HFFc6 (cell line): ENCODE measurements at regions not wholly inside any gene's neighbourhood (a gene's known extent, or its start where the extent isn't known, plus 50 kb on each side); places are given as distances from the start of the nearest gene placed in this dataset.
A peak's percentile ranks its signal among the peaks of the same experiment; 100 is the strongest.

ENCODE experiments used
- DNase-seq: peaks from one replicate; pipeline ENCODE4 v3.0.0-alpha.2; 2018
- H3K27ac Mint-ChIP-seq: 2 replicates; pipeline ENCODE4 v1.8.0; 2020; ENCODE audit warnings: mild to moderate bottlenecking, mixed read lengths
- H3K27me3 Mint-ChIP-seq: 2 replicates; pipeline ENCODE4 v1.8.0; 2021; ENCODE audit warnings: mild to moderate bottlenecking, moderate library complexity, mixed read lengths; ENCODE audit not compliant: insufficient read depth
- H3K36me3 Mint-ChIP-seq: 2 replicates; pipeline ENCODE4 v1.8.0; 2021; ENCODE audit warnings: low read depth, mixed read lengths
- H3K4me1 Mint-ChIP-seq: 2 replicates; pipeline ENCODE4 v1.8.0; 2020; ENCODE audit warnings: low read depth, mixed read lengths
- H3K4me3 Mint-ChIP-seq: 2 replicates; pipeline ENCODE4 v1.8.0; 2020; ENCODE audit warnings: mild to moderate bottlenecking, moderate library complexity, mixed read lengths
- H3K9me3 Mint-ChIP-seq: 2 replicates; pipeline ENCODE4 v1.8.0; 2020; ENCODE audit warnings: mild to moderate bottlenecking, mixed read lengths
- CTCF ChIP-seq: fragments of 200-600 bp; sonication (generic); IDR thresholded peaks from 2 replicates; pipeline ENCODE4 v1.5.0; 2021; ENCODE audit warnings: antibody characterized with exemption, mild to moderate bottlenecking

GRCh38 chr5:53318303-53318702 lies 162.1 kb upstream of the FST start:
- no peak overlapping the region for H3K27ac Mint-ChIP-seq
- DNase-seq = no peak
- TF ChIP-seq CTCF = peak; percentile 14; the same call in 1 of the 2 replicates
- peaks cover 12% of the 10 kb centered on the region for H3K9me3 Mint-ChIP-seq
- no peaks in the 10 kb centered on the region; the same call in 1 of the 2 replicates for H3K27me3 Mint-ChIP-seq
- peaks cover 26% of the 10 kb centered on the region for H3K4me1 Mint-ChIP-seq
- no peak overlapping the region for H3K4me3 Mint-ChIP-seq
- H3K36me3 Mint-ChIP-seq = peaks cover 16% of the 10 kb centered on the region

GRCh38 chr5:53319315-53319714 lies 161.1 kb upstream of the FST start:
- peaks cover 12% of the 10 kb centered on the region for H3K9me3 Mint-ChIP-seq
- DNase-seq = no peak
- H3K36me3 Mint-ChIP-seq = peaks cover 16% of the 10 kb centered on the region
- H3K4me1 Mint-ChIP-seq = peaks cover 37% of the 10 kb centered on the region
- H3K27me3 Mint-ChIP-seq = no peaks in the 10 kb centered on the region; the same call in 1 of the 2 replicates
- H3K4me3 Mint-ChIP-seq = no peak overlapping the region
- no peak for TF ChIP-seq CTCF
- H3K27ac Mint-ChIP-seq = no peak overlapping the region

- DNase-seq = no peak
- H3K27me3 Mint-ChIP-seq = no peaks in the 10 kb centered on the region; the same call in 1 of the 2 replicates
- H3K9me3 Mint-ChIP-seq = no peaks in the 10 kb centered on the region; the same call in 1 of the 2 replicates
- H3K36me3 Mint-ChIP-seq = peaks cover 9% of the 10 kb centered on the region
- H3K4me3 Mint-ChIP-seq = no peak overlapping the region
- H3K4me1 Mint-ChIP-seq = peaks cover 42% of the 10 kb centered on the region
- no peak overlapping the region for H3K27ac Mint-ChIP-seq
- no peak for TF ChIP-seq CTCF
Measured at GRCh38 chr5:53321073-53321472, 159.4 kb upstream of the FST start.

- Mint-ChIP-seq H3K9me3 (no peaks in the 10 kb centered on the region; the same call in 1 of the 2 replicates), H3K27ac (no peak overlapping the region), H3K4me3 (no peak overlapping the region), H3K36me3 (peaks cover 5% of the 10 kb centered on the region), H3K4me1 (peaks cover 42% of the 10 kb centered on the region), H3K27me3 (no peaks in the 10 kb centered on the region; the same call in 1 of the 2 replicates)
- DNase-seq = no peak
- TF ChIP-seq CTCF = no peak
Measured at GRCh38 chr5:53321721-53322120, 158.7 kb upstream of the FST start.

GRCh38 chr5:53322257-53322656 lies 158.2 kb upstream of the FST start:
- no peak overlapping the region for H3K27ac Mint-ChIP-seq

More at GRCh38 chr5:53322257-53322656, 158.2 kb upstream of the FST start:
- Mint-ChIP-seq H3K9me3 (no peaks in the 10 kb centered on the region), H3K27me3 (no peaks in the 10 kb centered on the region; the same call in 1 of the 2 replicates), H3K4me3 (no peak overlapping the region), H3K4me1 (peaks cover 42% of the 10 kb centered on the region), H3K36me3 (peaks cover under 1% of the 10 kb centered on the region; the same call in 1 of the 2 replicates)
- no peak for TF ChIP-seq CTCF
- DNase-seq = no peak
